ENCODE measurements at regions not wholly inside any gene's neighbourhood (a gene's known extent, or its start where the extent isn't known, plus 50 kb on each side); places are given as distances from the start of the nearest gene placed in this dataset.

GRCh38 chr15:26023231-26023630 lies 160.1 kb upstream of the ATP10A start:
- Mint-ChIP-seq H3K4me3 (no peak overlapping the region), H3K36me3 (ENCODE audit: low read depth) (no peaks in the 10 kb centered on the region), H3K27me3 (no peaks in the 10 kb centered on the region), H3K27ac (no peak overlapping the region), H3K4me1 (ENCODE audit: low read depth) (no peaks in the 10 kb centered on the region), H3K9me3 (no peaks in the 10 kb centered on the region)
- POLR2A ChIA-PET = no interaction called here
- intact Hi-C loops (cut with micrococcal nuclease) = no loop called here
- ATAC-seq (no peak), DNase-seq (no peak)
- CTCF ChIA-PET = no interaction called here
- no peak for TF ChIP-seq CTCF (IDR thresholded peaks at IDR 0.05)

- no peak overlapping the region for H3K27ac Mint-ChIP-seq
- H3K9me3 Mint-ChIP-seq = no peaks in the 10 kb centered on the region
- DNase-seq = no peak
- no peak for TF ChIP-seq CTCF (IDR thresholded peaks at IDR 0.05)
- ChIA-PET CTCF (no interaction called here), POLR2A (no interaction called here)
- H3K36me3 Mint-ChIP-seq (ENCODE audit: low read depth) = no peaks in the 10 kb centered on the region
- H3K4me3 Mint-ChIP-seq = no peak overlapping the region
- ATAC-seq = no peak
- H3K27me3 Mint-ChIP-seq = peaks cover 2% of the 10 kb centered on the region
- no peaks in the 10 kb centered on the region for H3K4me1 Mint-ChIP-seq (ENCODE audit: low read depth)
- intact Hi-C loops (cut with micrococcal nuclease) = no loop called here
These were observed 157.7 kb upstream of the ATP10A start for GRCh38 chr15:26020871-26021270.

DNA sequence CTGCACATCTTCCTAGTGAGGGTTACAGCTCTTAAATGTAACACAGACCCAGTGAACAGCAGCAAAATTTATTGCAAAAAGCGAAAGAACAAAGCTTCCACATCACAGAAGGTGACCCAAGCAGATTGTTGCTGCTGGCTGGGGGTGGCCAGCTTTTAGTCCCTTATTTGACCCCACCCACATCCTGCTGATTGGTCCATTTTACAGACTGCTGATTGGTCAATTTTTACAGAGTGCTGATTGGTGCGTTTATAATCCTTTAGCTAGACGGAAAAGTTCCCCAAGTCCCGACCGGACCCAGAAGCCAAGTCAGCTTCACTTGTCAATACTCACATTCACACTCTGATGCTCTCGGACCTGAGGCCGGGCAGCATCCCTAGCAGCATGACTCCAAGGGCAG lies 154.5 kb upstream of the ATP10A start:
- CTCF ChIA-PET = no interaction called here
- no peak for TF ChIP-seq CTCF (IDR thresholded peaks at IDR 0.05)
- H3K27ac Mint-ChIP-seq = no peak overlapping the region

GRCh38 chr15:26015516-26016075 lies 152.5 kb upstream of the ATP10A start:
- ATAC-seq = no peak
- no peak overlapping the region for H3K27ac Mint-ChIP-seq
- ChIA-PET POLR2A (interaction anchor here (0.6 kb wide), 1 partner anchor 173 kb away, joined by 3 read pairs; no protein-coding TSS in a partner anchor), CTCF (no interaction called here)
- no peak for DNase-seq
- H3K4me3 Mint-ChIP-seq = no peak overlapping the region
- H3K9me3 Mint-ChIP-seq = no peaks in the 10 kb centered on the region
- H3K27me3 Mint-ChIP-seq = peaks cover 5% of the 10 kb centered on the region
- no peaks in the 10 kb centered on the region for H3K4me1 Mint-ChIP-seq (ENCODE audit: low read depth)
- no peak for TF ChIP-seq CTCF (IDR thresholded peaks at IDR 0.05)
- no peaks in the 10 kb centered on the region for H3K36me3 Mint-ChIP-seq (ENCODE audit: low read depth)
- intact Hi-C loops (cut with micrococcal nuclease) = no loop called here

More for the DNA sequence above, 154.5 kb upstream of the ATP10A start:
- intact Hi-C loops (cut with micrococcal nuclease) = no loop called here
- DNase-seq (no peak), ATAC-seq (no peak)
- Mint-ChIP-seq H3K9me3 (no peaks in the 10 kb centered on the region), H3K4me3 (no peak overlapping the region), H3K27me3 (peaks cover 5% of the 10 kb centered on the region), H3K36me3 (ENCODE audit: low read depth) (no peaks in the 10 kb centered on the region), H3K4me1 (ENCODE audit: low read depth) (no peaks in the 10 kb centered on the region)
- POLR2A ChIA-PET = no interaction called here

DNA sequence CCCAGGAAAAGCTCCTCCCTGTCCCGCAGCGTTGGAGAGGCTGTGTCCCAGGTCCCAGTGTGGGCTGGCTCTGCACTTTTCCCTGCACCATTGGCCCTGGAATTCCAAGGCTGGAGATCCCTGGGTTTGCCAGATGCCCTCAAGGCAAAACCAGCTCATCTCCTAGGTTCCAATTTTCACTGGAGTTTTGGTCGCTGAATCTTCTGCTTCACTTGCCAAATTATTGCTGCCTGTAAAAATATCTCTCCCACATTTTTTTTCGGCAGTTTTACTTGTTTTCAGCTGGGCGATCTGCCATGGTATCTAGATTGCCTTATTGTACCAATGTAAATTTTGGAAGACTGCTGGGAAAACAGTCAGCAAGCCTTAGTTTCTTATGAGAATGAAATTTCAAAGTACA lies 150.9 kb upstream of the ATP10A start:
- POLR2A ChIA-PET = no interaction called here
- Mint-ChIP-seq H3K36me3 (ENCODE audit: low read depth) (no peaks in the 10 kb centered on the region), H3K27me3 (peaks cover 5% of the 10 kb centered on the region), H3K4me3 (no peak overlapping the region), H3K4me1 (ENCODE audit: low read depth) (no peaks in the 10 kb centered on the region), H3K9me3 (no peaks in the 10 kb centered on the region), H3K27ac (no peak overlapping the region)
- DNase-seq (no peak), ATAC-seq (no peak)
- CTCF ChIA-PET = no interaction called here
- intact Hi-C loops (cut with micrococcal nuclease) = no loop called here
- TF ChIP-seq CTCF (IDR thresholded peaks at IDR 0.05) = no peak
